ENCODE measurements at regions not wholly inside any gene's neighbourhood (a gene's known extent, or its start where the extent isn't known, plus 50 kb on each side); places are given as distances from the start of the nearest gene placed in this dataset.
"Not testable (repeated sequence)": the region's sequence is repeated elsewhere in the genome, so short reads cannot be mapped to it uniquely, and the experiment has no call there.

DNA sequence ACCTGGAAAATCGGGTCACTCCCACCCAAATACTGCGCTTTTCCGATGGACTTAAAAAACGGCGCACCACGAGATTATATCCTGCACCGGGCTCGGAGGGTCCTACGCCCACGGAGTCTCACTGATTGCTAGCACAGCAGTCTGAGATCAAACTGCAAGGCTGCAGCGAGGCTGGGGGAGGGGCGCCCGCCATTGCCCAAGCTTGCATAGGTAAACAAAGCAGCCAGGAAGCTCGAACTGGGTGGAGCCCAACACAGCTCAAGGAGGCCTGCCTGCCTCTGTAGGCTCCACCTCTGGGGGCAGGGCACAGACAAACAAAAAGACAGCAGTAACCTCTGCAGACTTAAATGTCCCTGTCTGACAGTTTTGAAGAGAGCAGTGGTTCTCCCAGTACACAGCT is 226.5 kb upstream of the RGMB start:
- H3K4me2 ChIP-seq (ENCODE audit: low read depth, low read length); H2BK15ac ChIP-seq (ENCODE audit: low read depth, low read length); H4K20me1 ChIP-seq (ENCODE audit: insufficient read depth, low read length); H2BK5ac ChIP-seq (ENCODE audit: low read depth, low read length, poor library complexity, severe bottlenecking); H2BK20ac ChIP-seq (ENCODE audit: low read depth, low read length); ATAC-seq (ENCODE audit: low read depth); intact Hi-C loops (cut with micrococcal nuclease); H3K4me3 ChIP-seq (ENCODE audit: insufficient read depth, low read depth, low read length); H3K4ac ChIP-seq (ENCODE audit: low read depth, low read length); H3K9me1 ChIP-seq (ENCODE audit: insufficient read depth, low read length); H3K27ac ChIP-seq (ENCODE audit: insufficient read depth, low read length); POLR2A ChIA-PET (ENCODE audit: unreplicated experiment); H3K56ac ChIP-seq (ENCODE audit: extremely low read depth, insufficient read depth, low read length); H2AK5ac ChIP-seq (ENCODE audit: low read depth, low read length); CTCF ChIA-PET; H3K14ac ChIP-seq (replicated peaks; ENCODE audit: low read depth, low read length); H3K9ac ChIP-seq (ENCODE audit: low read depth, low read length); H4K8ac ChIP-seq (ENCODE audit: low read depth in 2 of 2, low read length in 2 of 2); dilution Hi-C loops (cut with HindIII; ENCODE audit: low sequenced_read_pairs, unreplicated experiment); H3K36me3 ChIP-seq (ENCODE audit: control insufficient read depth, insufficient read depth, low read length); DNase-seq; H3K4me1 ChIP-seq (ENCODE audit: control insufficient read depth, insufficient read depth, low read length); H2BK120ac ChIP-seq (ENCODE audit: low read depth, low read length); H4K5ac ChIP-seq (ENCODE audit: low read depth, low read length); H3K23ac ChIP-seq (ENCODE audit: low read depth, low read length); BruUV-seq (replicated peaks); H3K79me1 ChIP-seq (ENCODE audit: low read depth in 1 of 2, low read length in 2 of 2); H3K18ac ChIP-seq (ENCODE audit: low read depth, low read length); H3K27me3 ChIP-seq (ENCODE audit: control insufficient read depth, insufficient read depth, low read length); H3K9me3 ChIP-seq (ENCODE audit: control insufficient read depth, insufficient read depth, low read length); in situ Hi-C loops (cut with MboI; ENCODE audit: low sequenced_read_pairs); H4K91ac ChIP-seq (ENCODE audit: insufficient read depth, low read depth, low read length); H2AK9ac ChIP-seq (replicated peaks; ENCODE audit: low read depth, low read length, poor library complexity); H2AFZ ChIP-seq (replicated peaks; ENCODE audit: low read length, poor library complexity): not testable (repeated sequence)
- no CpG with 5 or more reads among the region's 14 CpGs for WGBS, 2 experiments (ENCODE audit: extremely low coverage in 2 of 2, insufficient read length in 1 of 2)
